Mesenchymal stem cell (in vitro differentiated cells and primary cell): ENCODE measurements at regions not wholly inside any gene's neighbourhood (a gene's known extent, or its start where the extent isn't known, plus 50 kb on each side); places are given as distances from the start of the nearest gene placed in this dataset.
A peak's percentile ranks its signal among the peaks of the same experiment; 100 is the strongest.

Source experiments
- DNase-seq: peaks from one replicate; pipeline ENCODE4 v3.0.0-alpha.2; 2013
- H2AFZ ChIP-seq: one replicate; pipeline ENCODE4 v1.6.1; 2013; ENCODE audit warnings: low read depth, mild to moderate bottlenecking, control low read depth, inconsistent platforms, low read length, moderate library complexity
- H2AK5ac ChIP-seq: 2 replicates; pipeline ENCODE4 v1.6.1; 2013; ENCODE audit warnings: low read length, moderate library complexity, mild to moderate bottlenecking, inconsistent platforms; ENCODE audit not compliant: severe bottlenecking
- H2BK120ac ChIP-seq: one replicate; pipeline ENCODE4 v1.6.1; 2013; ENCODE audit warnings: low read depth, mild to moderate bottlenecking, inconsistent platforms, low read length, moderate library complexity
- H2BK12ac ChIP-seq, 2 experiments: one replicate each; pipeline ENCODE4 v1.6.1; 2013; ENCODE audit warnings: inconsistent platforms in 2 of 2, low read length in 2 of 2, mild to moderate bottlenecking in 2 of 2, moderate library complexity in 2 of 2, control low read depth in 1 of 2
- H2BK15ac ChIP-seq: one replicate; pipeline ENCODE4 v1.6.1; 2013; ENCODE audit warnings: mild to moderate bottlenecking, low read depth, inconsistent platforms; ENCODE audit not compliant: poor library complexity, severe bottlenecking
- H2BK5ac ChIP-seq: 2 replicates; pipeline ENCODE4 v1.6.1; 2013; ENCODE audit warnings: low read depth, mild to moderate bottlenecking, low read length, control low read depth, inconsistent platforms; ENCODE audit not compliant: poor library complexity, severe bottlenecking
- H3K14ac ChIP-seq, 2 experiments: one replicate each; pipeline ENCODE4 v1.6.1; 2013; ENCODE audit warnings: inconsistent platforms in 2 of 2, low read length in 2 of 2, control low read depth in 1 of 2, mild to moderate bottlenecking in 1 of 2, moderate library complexity in 1 of 2
- H3K18ac ChIP-seq, 2 experiments: one replicate each; pipeline ENCODE4 v1.6.1; 2013; ENCODE audit warnings: inconsistent platforms in 2 of 2, low read length in 2 of 2, control low read depth in 1 of 2, low read depth in 1 of 2, mild to moderate bottlenecking in 1 of 2
- H3K23ac ChIP-seq, 2 experiments: one replicate each; pipeline ENCODE4 v1.6.1; 2013; ENCODE audit warnings: inconsistent platforms in 2 of 2, low read length in 2 of 2, mild to moderate bottlenecking in 2 of 2, moderate library complexity in 2 of 2, control low read depth in 1 of 2
- H3K27ac ChIP-seq: 2 replicates; pipeline ENCODE4 v1.5.1; 2013; ENCODE audit warnings: mild to moderate bottlenecking, moderate library complexity, low read length, control low read depth, inconsistent platforms; ENCODE audit not compliant: poor library complexity, severe bottlenecking
- H3K27me3 ChIP-seq, 2 experiments: 2 replicates each; pipeline versions ENCODE4 v1.6.1 to v1.7.0; 2013; ENCODE audit warnings: low read length in 2 of 2, mild to moderate bottlenecking in 2 of 2, moderate library complexity in 2 of 2, control low read depth in 1 of 2, inconsistent platforms in 1 of 2; ENCODE audit not compliant: control insufficient read depth in 1 of 2, insufficient read depth in 1 of 2
- H3K36me3 ChIP-seq, 2 experiments: 2 replicates each; pipeline versions ENCODE4 v1.6.1 to v1.7.0; 2013; ENCODE audit warnings: low read length in 2 of 2, control low read depth in 1 of 2, inconsistent platforms in 1 of 2, low read depth in 1 of 2, mild to moderate bottlenecking in 1 of 2; ENCODE audit not compliant: insufficient read depth in 2 of 2, control insufficient read depth in 1 of 2
- H3K4ac ChIP-seq, 2 experiments: one replicate each; pipeline ENCODE4 v1.6.1; 2013; ENCODE audit warnings: inconsistent platforms in 2 of 2, low read length in 2 of 2, mild to moderate bottlenecking in 2 of 2, moderate library complexity in 2 of 2, control low read depth in 1 of 2, low read depth in 1 of 2
- H3K4me1 ChIP-seq: 2 replicates; pipeline ENCODE4 v1.6.1; 2013; ENCODE audit warnings: low read depth, low read length, control low read depth; ENCODE audit not compliant: control insufficient read depth, insufficient read depth
- H3K4me2 ChIP-seq: 2 replicates; pipeline ENCODE4 v1.6.1; 2013; ENCODE audit warnings: low read length, mild to moderate bottlenecking, inconsistent platforms; ENCODE audit not compliant: poor library complexity, severe bottlenecking
- H3K4me3 ChIP-seq, 2 experiments: 2 replicates each; pipeline versions ENCODE4 v1.5.1 to v1.7.0; 2013; ENCODE audit warnings: low read length in 2 of 2, mild to moderate bottlenecking in 2 of 2, control low read depth in 1 of 2, low read depth in 1 of 2; ENCODE audit not compliant: insufficient read depth in 1 of 2
- H3K79me1 ChIP-seq: replicated peaks from 2 replicates; pipeline ENCODE4 v1.6.1; 2013; ENCODE audit warnings: mild to moderate bottlenecking, control low read depth, low read length, inconsistent platforms; ENCODE audit not compliant: poor library complexity, severe bottlenecking
- H3K9ac ChIP-seq: 2 replicates; pipeline ENCODE4 v1.7.0; 2013; ENCODE audit warnings: mild to moderate bottlenecking, low read length, moderate library complexity
- H3K9me3 ChIP-seq: 2 replicates; pipeline ENCODE4 v1.7.0; 2013; ENCODE audit warnings: mild to moderate bottlenecking, low read length; ENCODE audit not compliant: control insufficient read depth
- H4K8ac ChIP-seq: one replicate; pipeline ENCODE4 v1.6.1; 2013; ENCODE audit warnings: inconsistent platforms, mild to moderate bottlenecking, low read length, moderate library complexity
- H4K91ac ChIP-seq: one replicate; pipeline ENCODE4 v1.6.1; 2013; ENCODE audit warnings: mild to moderate bottlenecking, low read length, inconsistent platforms
- whole genome bisulfite sequencing: methylation state at CpG from one replicate; pipeline ENCODE4 v1.1.7; 2013; ENCODE audit warnings: mixed read lengths; 5-methylcytosine and 5-hydroxymethylcytosine counted together

DNA sequence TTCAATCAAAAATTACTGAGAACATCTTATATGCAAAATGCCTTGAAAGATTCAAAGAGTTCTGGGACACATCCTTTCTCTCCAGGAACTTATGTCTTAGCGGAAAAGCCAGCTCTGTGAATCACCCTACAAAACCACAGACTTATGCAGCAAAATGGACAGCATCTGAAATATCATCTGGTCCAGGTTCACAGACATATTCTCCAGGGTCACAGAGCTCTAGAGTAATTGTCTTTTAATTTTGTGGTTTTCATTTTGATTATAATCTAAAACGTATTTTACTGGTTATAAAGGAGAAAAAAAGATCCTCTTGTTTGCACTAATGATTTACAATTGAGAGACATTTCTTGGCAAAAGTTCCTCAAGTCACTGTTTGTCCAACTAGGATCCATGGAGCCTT is 246.2 kb downstream of the MSRB3 start:
- Histone ChIP-seq H2AK5ac (no peak overlapping the region), H3K4me2 (no peak overlapping the region), H4K91ac (no peak overlapping the region), H3K79me1 (no peaks in the 10 kb centered on the region), H3K9ac (no peak overlapping the region), H3K4me1 (peaks cover 5% of the 10 kb centered on the region), H2BK15ac (no peak overlapping the region), H3K14ac (no peak overlapping the region), H3K4me3 (no peak overlapping the region), H2BK12ac (no peak overlapping the region), H3K27ac (no peak overlapping the region), H3K23ac (no peak overlapping the region), H3K27me3 (no peaks in the 10 kb centered on the region), H2BK120ac (no peak overlapping the region), H3K36me3 (no peaks in the 10 kb centered on the region), H3K9me3 (no peaks in the 10 kb centered on the region), H3K4ac (no peak overlapping the region), H2BK5ac (no peak overlapping the region), H4K8ac (no peak overlapping the region), H3K18ac (no peak overlapping the region), H2AFZ (no peak overlapping the region)
- peak; percentile 86 for DNase-seq
- 0% methylated on average over 1 of the region's 2 CpGs for WGBS

DNA sequence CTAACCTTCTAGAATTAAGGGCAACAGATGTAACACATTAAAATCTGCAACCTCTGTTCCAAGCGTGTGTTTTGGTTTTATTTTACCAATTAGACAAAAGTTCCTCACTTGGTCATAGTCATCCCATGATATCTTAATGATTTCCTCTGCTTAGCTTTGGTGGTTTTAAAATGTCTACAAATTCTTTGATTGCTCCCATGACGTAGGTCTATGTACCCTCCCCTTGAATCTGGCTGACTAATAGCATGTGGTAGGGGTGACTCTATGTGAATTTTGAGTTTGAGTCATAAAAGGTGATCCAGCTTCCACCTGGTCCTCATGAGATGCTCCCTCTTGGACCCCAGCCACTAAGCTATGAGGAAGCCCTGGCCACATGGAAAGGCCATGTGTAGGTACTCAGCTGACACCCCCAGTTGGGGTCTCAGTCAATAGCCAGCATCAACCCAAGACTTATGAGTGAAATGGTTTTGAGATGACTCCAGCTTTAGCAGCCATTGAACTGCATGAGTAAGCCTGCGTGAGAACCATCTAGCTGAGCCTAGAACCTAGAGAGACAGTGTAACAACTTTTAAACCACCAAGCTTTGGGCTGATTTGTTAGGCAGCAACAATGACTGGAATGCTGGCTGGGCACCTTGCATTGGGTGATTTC is 247.1 kb downstream of the MSRB3 start:
- Histone ChIP-seq H2AK5ac (peak overlapping the region; percentile 70), H2AFZ (no peak overlapping the region), H3K4me3 (no peak overlapping the region), H2BK5ac (no peak overlapping the region), H3K36me3 (no peaks in the 10 kb centered on the region), H2BK15ac (no peak overlapping the region), H2BK12ac (peak overlapping the region; percentile 75 to 81), H3K79me1 (no peaks in the 10 kb centered on the region), H4K91ac (peak overlapping the region; percentile 77), H3K18ac (peak overlapping the region; percentile 3 to 58), H3K14ac (no peak overlapping the region), H3K9me3 (no peaks in the 10 kb centered on the region), H3K27ac (no peak overlapping the region), H2BK120ac (no peak overlapping the region), H3K27me3 (no peaks in the 10 kb centered on the region), H3K9ac (no peak overlapping the region), H3K4me2 (no peak overlapping the region), H4K8ac (peak overlapping the region; percentile 52), H3K4ac (peak overlapping the region; percentile 40 to 67), H3K23ac (no peak overlapping the region), H3K4me1 (peaks cover 5% of the 10 kb centered on the region)
- 46% methylated on average over 2 of the region's 3 CpGs for WGBS
- DNase-seq, result peak; percentile 74

DNA sequence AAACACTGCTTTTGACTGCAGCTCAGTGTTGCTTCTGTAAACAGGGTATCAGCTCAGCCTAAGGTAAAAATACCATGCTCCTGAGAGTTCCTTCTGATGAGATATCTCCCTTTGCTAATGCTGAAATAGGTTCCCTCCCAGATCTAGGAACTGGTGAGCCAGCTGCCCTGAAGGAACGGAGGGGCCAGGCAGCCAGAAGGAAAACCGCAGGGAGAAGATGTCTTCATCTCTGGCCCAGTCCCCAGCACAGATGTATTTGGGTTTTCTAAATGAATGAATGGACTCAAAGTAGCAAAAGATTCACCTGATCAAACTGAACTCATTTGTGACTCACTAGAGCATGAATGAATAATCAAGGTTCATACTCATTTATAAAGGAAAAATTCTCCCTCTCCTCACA is 247.8 kb downstream of the MSRB3 start:
- no peaks in the 10 kb centered on the region for H3K9me3 ChIP-seq
- H3K79me1 ChIP-seq, result no peaks in the 10 kb centered on the region
- H3K27ac ChIP-seq, result no peak overlapping the region
- H2BK5ac ChIP-seq, result no peak overlapping the region
- no peak for DNase-seq
- H3K4me1 ChIP-seq, result peaks cover 5% of the 10 kb centered on the region
- H4K8ac ChIP-seq, result no peak overlapping the region
- H3K14ac ChIP-seq, result no peak overlapping the region
- H2BK12ac ChIP-seq, result peak overlapping the region; percentile 29 to 75
- H3K23ac ChIP-seq, result no peak overlapping the region
- peak overlapping the region in 1 of 2 experiments; percentile 67 for H3K4ac ChIP-seq
- no peaks in the 10 kb centered on the region for H3K36me3 ChIP-seq
- H2BK15ac ChIP-seq, result no peak overlapping the region
- no peak overlapping the region for H3K4me2 ChIP-seq
- H2BK120ac ChIP-seq, result no peak overlapping the region
- no peak overlapping the region for H3K4me3 ChIP-seq
- H3K9ac ChIP-seq, result no peak overlapping the region
- H2AFZ ChIP-seq, result no peak overlapping the region
- no peak overlapping the region for H4K91ac ChIP-seq
- peak overlapping the region in 1 of 2 experiments; percentile 58 for H3K18ac ChIP-seq
- peak overlapping the region; percentile 22 for H2AK5ac ChIP-seq
- WGBS, result 96% methylated on average over 2 of the region's 2 CpGs
- H3K27me3 ChIP-seq, result no peaks in the 10 kb centered on the region

DNA sequence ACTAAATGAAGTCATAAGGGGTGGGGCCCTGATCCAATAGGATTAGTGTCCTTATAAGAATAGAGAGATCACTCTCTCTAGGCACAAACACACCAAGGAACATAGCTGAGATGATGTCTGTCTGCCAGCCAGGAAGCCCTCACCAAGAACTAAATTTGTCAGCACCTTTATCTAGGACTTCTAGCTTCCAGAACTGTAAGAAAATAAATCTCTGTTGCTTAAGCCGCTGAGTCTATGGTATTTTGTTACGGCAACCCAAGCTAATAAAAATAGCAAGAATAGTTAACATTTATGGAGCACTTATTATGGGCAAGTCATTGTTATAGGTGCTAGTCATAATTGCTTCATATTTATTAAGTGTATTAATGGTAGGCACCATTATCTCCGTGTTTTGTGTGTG is 249.6 kb downstream of the MSRB3 start:
- Histone ChIP-seq H2BK12ac (no peak overlapping the region), H3K36me3 (no peaks in the 10 kb centered on the region), H3K9ac (no peak overlapping the region), H3K79me1 (no peaks in the 10 kb centered on the region), H3K4me1 (peaks cover 14% of the 10 kb centered on the region), H3K27me3 (no peaks in the 10 kb centered on the region), H3K4me3 (no peak overlapping the region), H3K14ac (no peak overlapping the region), H2BK15ac (no peak overlapping the region), H3K4me2 (no peak overlapping the region), H2BK120ac (no peak overlapping the region), H3K9me3 (no peaks in the 10 kb centered on the region), H3K4ac (no peak overlapping the region), H3K27ac (no peak overlapping the region), H4K8ac (no peak overlapping the region), H2AK5ac (no peak overlapping the region), H3K18ac (no peak overlapping the region), H4K91ac (no peak overlapping the region), H2AFZ (no peak overlapping the region), H2BK5ac (no peak overlapping the region), H3K23ac (no peak overlapping the region)
- WGBS, result 92% methylated on average over 3 of the region's 3 CpGs
- no peak for DNase-seq
